ENCODE measurements at regions not wholly inside any gene's neighbourhood (a gene's known extent, or its start where the extent isn't known, plus 50 kb on each side); places are given as distances from the start of the nearest gene placed in this dataset.

DNA sequence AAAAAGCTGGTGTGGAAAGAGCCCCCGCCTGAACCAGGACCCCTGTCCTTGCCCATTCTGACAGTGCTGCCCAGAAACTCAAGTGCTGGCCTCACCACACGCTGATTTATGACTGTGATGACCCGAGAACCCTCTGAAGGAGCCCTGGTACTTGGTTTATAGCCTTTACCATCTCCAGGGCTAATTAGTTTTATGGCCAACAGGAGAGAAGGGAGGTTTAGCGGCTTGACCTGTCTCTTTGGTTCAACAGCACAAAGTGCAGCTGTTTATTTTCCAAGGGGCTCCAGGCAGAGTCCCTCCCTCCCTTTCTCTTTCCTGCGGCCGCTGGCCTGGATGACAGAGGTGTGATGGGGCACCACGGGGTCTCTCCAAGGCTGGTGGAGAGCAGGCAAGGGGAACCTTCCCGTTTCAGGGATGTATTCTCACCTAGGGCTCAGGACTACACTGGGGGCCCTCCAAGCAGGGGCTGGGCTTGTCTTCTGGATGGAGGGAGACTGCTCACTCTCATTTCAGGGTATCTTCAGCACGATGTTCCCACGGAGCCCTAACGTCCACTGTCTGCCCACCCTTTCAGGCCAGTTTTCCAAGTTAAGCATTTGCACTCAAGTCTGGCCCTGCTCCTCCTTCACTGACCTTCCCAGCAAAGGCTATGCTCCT is 174.2 kb upstream of the GLI2 start:
- TF ChIP-seq REST (IDR thresholded peaks at IDR 0.05; ENCODE audit: insufficient read depth in 1 of 2, low read depth in 2 of 2, low read length in 2 of 2) (no peak), SIN3A (IDR thresholded peaks at IDR 0.05; ENCODE audit: borderline replicate concordance, insufficient read depth, low read length) (no peak), TAF1 (IDR thresholded peaks at IDR 0.05; ENCODE audit: borderline replicate concordance, insufficient read depth, low read length) (no peak), FOXP2 (optimal IDR thresholded peaks at IDR 0.05; ENCODE audit: borderline replicate concordance, extremely low read depth, extremely low read length, insufficient read depth) (no peak), POLR2AphosphoS5 (IDR thresholded peaks at IDR 0.05; ENCODE audit: low read depth, low read length) (no peak)

GRCh38 chr2:120562218-120563005 is 173.3 kb upstream of the GLI2 start:
- TF ChIP-seq SIN3A (IDR thresholded peaks at IDR 0.05; ENCODE audit: borderline replicate concordance, insufficient read depth, low read length) (no peak), FOXP2 (optimal IDR thresholded peaks at IDR 0.05; ENCODE audit: borderline replicate concordance, extremely low read depth, extremely low read length, insufficient read depth) (no peak), REST (IDR thresholded peaks at IDR 0.05; ENCODE audit: insufficient read depth in 1 of 2, low read depth in 2 of 2, low read length in 2 of 2) (no peak), POLR2AphosphoS5 (IDR thresholded peaks at IDR 0.05; ENCODE audit: low read depth, low read length) (no peak), TAF1 (IDR thresholded peaks at IDR 0.05; ENCODE audit: borderline replicate concordance, insufficient read depth, low read length) (no peak)

- no peak for TF ChIP-seq REST (IDR thresholded peaks at IDR 0.05; ENCODE audit: insufficient read depth in 1 of 2, low read depth in 2 of 2, low read length in 2 of 2)
- no peak for TF ChIP-seq TAF1 (IDR thresholded peaks at IDR 0.05; ENCODE audit: borderline replicate concordance, insufficient read depth, low read length)
- no peak for TF ChIP-seq POLR2AphosphoS5 (IDR thresholded peaks at IDR 0.05; ENCODE audit: low read depth, low read length)
- no peak for TF ChIP-seq FOXP2 (optimal IDR thresholded peaks at IDR 0.05; ENCODE audit: borderline replicate concordance, extremely low read depth, extremely low read length, insufficient read depth)
- no peak for TF ChIP-seq SIN3A (IDR thresholded peaks at IDR 0.05; ENCODE audit: borderline replicate concordance, insufficient read depth, low read length)
Observed at GRCh38 chr2:120563616-120564015, 172.1 kb upstream of the GLI2 start.

GRCh38 chr2:120564213-120565094 is 171.2 kb upstream of the GLI2 start:
- TF ChIP-seq TAF1 (IDR thresholded peaks at IDR 0.05; ENCODE audit: borderline replicate concordance, insufficient read depth, low read length) (no peak), FOXP2 (optimal IDR thresholded peaks at IDR 0.05; ENCODE audit: borderline replicate concordance, extremely low read depth, extremely low read length, insufficient read depth) (no peak)

GRCh38 chr2:120565095-120565460 is 170.6 kb upstream of the GLI2 start:
- no peak for TF ChIP-seq FOXP2 (optimal IDR thresholded peaks at IDR 0.05; ENCODE audit: borderline replicate concordance, extremely low read depth, extremely low read length, insufficient read depth)
- no peak for TF ChIP-seq SIN3A (IDR thresholded peaks at IDR 0.05; ENCODE audit: borderline replicate concordance, insufficient read depth, low read length)
- TF ChIP-seq TAF1 (IDR thresholded peaks at IDR 0.05; ENCODE audit: borderline replicate concordance, insufficient read depth, low read length) = no peak
- TF ChIP-seq POLR2AphosphoS5 (IDR thresholded peaks at IDR 0.05; ENCODE audit: low read depth, low read length) = no peak
- TF ChIP-seq REST (IDR thresholded peaks at IDR 0.05; ENCODE audit: insufficient read depth in 1 of 2, low read depth in 2 of 2, low read length in 2 of 2) = no peak

Data from PFSK-1 (cell line).